ENCODE measurements at regions not wholly inside any gene's neighbourhood (a gene's known extent, or its start where the extent isn't known, plus 50 kb on each side); places are given as distances from the start of the nearest gene placed in this dataset.

GRCh38 chr2:71791061-71791450 is 337.7 kb downstream of the DYSF start:
- intact Hi-C loops (cut with micrococcal nuclease; ENCODE audit: unreplicated experiment): loop anchor here (10.0 kb wide), 1 partner anchor 954 kb away; no protein-coding TSS in a partner anchor
- H3K4me3 ChIP-seq (ENCODE audit: low read depth, low read length, poor library complexity, severe bottlenecking): no peak overlapping the region
- no peaks in the 10 kb centered on the region for H3K27me3 ChIP-seq (replicated peaks; ENCODE audit: insufficient read depth, low read depth, low read length, poor library complexity)
- no peaks in the 10 kb centered on the region for H3K36me3 ChIP-seq (ENCODE audit: insufficient read depth, low read length, poor library complexity, severe bottlenecking)
- ChIA-PET CTCF (no interaction called here), POLR2A (ENCODE audit: low non-redundant PET) (no interaction called here)
- H3K9me3 ChIP-seq (ENCODE audit: low read depth, low read length, poor library complexity, severe bottlenecking): no peaks in the 10 kb centered on the region
- TF ChIP-seq EZH2 (IDR thresholded peaks at IDR 0.05; ENCODE audit: borderline replicate concordance, low read depth, low read length, poor library complexity, severe bottlenecking): no peak
- no peak for TF ChIP-seq CTCF (conservative IDR thresholded peaks at IDR 0.05; ENCODE audit: low read depth, low read length)
- H3K4me1 ChIP-seq (ENCODE audit: insufficient read depth, low read length, poor library complexity, severe bottlenecking): no peaks in the 10 kb centered on the region
- no peak overlapping the region for H3K27ac ChIP-seq (ENCODE audit: low read depth, low read length, poor library complexity, severe bottlenecking)
- DNase-seq (ENCODE audit: low spot score): no peak
- BruUV-seq (replicated peaks): no TSS peak

GRCh38 chr2:71790226-71791060 is 337.1 kb downstream of the DYSF start:
- no peak for DNase-seq (ENCODE audit: low spot score)
- POLR2A ChIA-PET (ENCODE audit: low non-redundant PET): no interaction called here
- intact Hi-C loops (cut with micrococcal nuclease; ENCODE audit: unreplicated experiment): loop anchor here (10.0 kb wide), 1 partner anchor 954 kb away; no protein-coding TSS in a partner anchor

GRCh38 chr2:71789556-71790204 is 336.3 kb downstream of the DYSF start:
- no peaks in the 10 kb centered on the region for H3K27me3 ChIP-seq (replicated peaks; ENCODE audit: insufficient read depth, low read depth, low read length, poor library complexity)
- H3K36me3 ChIP-seq (ENCODE audit: insufficient read depth, low read length, poor library complexity, severe bottlenecking): no peaks in the 10 kb centered on the region
- H3K4me1 ChIP-seq (ENCODE audit: insufficient read depth, low read length, poor library complexity, severe bottlenecking): no peaks in the 10 kb centered on the region
- ChIA-PET CTCF (interaction anchor here (0.5 to 0.6 kb wide), 2 partner anchors 105 to 149 kb away, joined by 3 to 6 read pairs; no protein-coding TSS in a partner anchor), POLR2A (ENCODE audit: low non-redundant PET) (no interaction called here)
- no peaks in the 10 kb centered on the region for H3K9me3 ChIP-seq (ENCODE audit: low read depth, low read length, poor library complexity, severe bottlenecking)
- intact Hi-C loops (cut with micrococcal nuclease; ENCODE audit: unreplicated experiment): loop anchor here (10.0 kb wide), 1 partner anchor 955 kb away; no protein-coding TSS in a partner anchor
- H3K27ac ChIP-seq (ENCODE audit: low read depth, low read length, poor library complexity, severe bottlenecking): no peak overlapping the region
- no peak for TF ChIP-seq EZH2 (IDR thresholded peaks at IDR 0.05; ENCODE audit: borderline replicate concordance, low read depth, low read length, poor library complexity, severe bottlenecking)
- peak; percentile 41 for TF ChIP-seq CTCF (conservative IDR thresholded peaks at IDR 0.05; ENCODE audit: low read depth, low read length)
- no peak overlapping the region for H3K4me3 ChIP-seq (ENCODE audit: low read depth, low read length, poor library complexity, severe bottlenecking)
- peak; percentile 31 for DNase-seq (ENCODE audit: low spot score)
- no TSS peak for BruUV-seq (replicated peaks)

More at GRCh38 chr2:71790226-71791060, 337.1 kb downstream of the DYSF start:
- CTCF ChIA-PET: interaction anchor here (0.6 kb wide), 1 partner anchor 104 kb away, joined by 6 read pairs; no protein-coding TSS in a partner anchor
- Histone ChIP-seq H3K27me3 (replicated peaks; ENCODE audit: insufficient read depth, low read depth, low read length, poor library complexity) (no peaks in the 10 kb centered on the region), H3K9me3 (ENCODE audit: low read depth, low read length, poor library complexity, severe bottlenecking) (no peaks in the 10 kb centered on the region), H3K27ac (ENCODE audit: low read depth, low read length, poor library complexity, severe bottlenecking) (no peak overlapping the region), H3K36me3 (ENCODE audit: insufficient read depth, low read length, poor library complexity, severe bottlenecking) (no peaks in the 10 kb centered on the region), H3K4me3 (ENCODE audit: low read depth, low read length, poor library complexity, severe bottlenecking) (no peak overlapping the region), H3K4me1 (ENCODE audit: insufficient read depth, low read length, poor library complexity, severe bottlenecking) (no peaks in the 10 kb centered on the region)
- BruUV-seq (replicated peaks): no TSS peak
- TF ChIP-seq CTCF (conservative IDR thresholded peaks at IDR 0.05; ENCODE audit: low read depth, low read length) (no peak), EZH2 (IDR thresholded peaks at IDR 0.05; ENCODE audit: borderline replicate concordance, low read depth, low read length, poor library complexity, severe bottlenecking) (no peak)

Measured in A673 (cell line).